GM23248 (cell line): ENCODE measurements at regions not wholly inside any gene's neighbourhood (a gene's known extent, or its start where the extent isn't known, plus 50 kb on each side); places are given as distances from the start of the nearest gene placed in this dataset.

Experiments
- DNase-seq: peaks from one replicate; pipeline ENCODE4 v3.0.0-alpha.2; 2015
- H2AFZ ChIP-seq: fragments of 200-600 bp; sonication (generic); 2 replicates; pipeline ENCODE4 v1.6.1; 2016; ENCODE audit warnings: antibody characterized with exemption
- H3F3A ChIP-seq: fragments of 200-600 bp; sonication (generic); 2 replicates; pipeline ENCODE4 v1.6.1; 2016; ENCODE audit warnings: mild to moderate bottlenecking, antibody characterized with exemption, mixed run types; ENCODE audit not compliant: insufficient read depth
- H3K27ac ChIP-seq: fragments of 200-600 bp; sonication (generic); 2 replicates; pipeline ENCODE4 v1.5.1; 2016; ENCODE audit warnings: mild to moderate bottlenecking
- H3K27me3 ChIP-seq: fragments of 200-600 bp; sonication (generic); replicated peaks from 2 replicates; pipeline ENCODE4 v1.6.1; 2016; ENCODE audit warnings: mild to moderate bottlenecking; ENCODE audit not compliant: insufficient read depth
- H3K36me3 ChIP-seq: fragments of 200-600 bp; sonication (generic); 2 replicates; pipeline ENCODE4 v1.6.1; 2016; ENCODE audit warnings: low read depth, mild to moderate bottlenecking
- H3K4me1 ChIP-seq: fragments of 200-600 bp; sonication (generic); 2 replicates; pipeline ENCODE4 v1.6.1; 2016; ENCODE audit warnings: mild to moderate bottlenecking; ENCODE audit not compliant: insufficient read depth
- H3K4me2 ChIP-seq: fragments of 200-600 bp; sonication (generic); one replicate; pipeline ENCODE4 v1.6.1; 2016; ENCODE audit warnings: mild to moderate bottlenecking; ENCODE audit not compliant: unreplicated experiment
- H3K4me3 ChIP-seq: fragments of 200-600 bp; sonication (generic); 2 replicates; pipeline ENCODE4 v1.5.1; 2016; ENCODE audit warnings: mild to moderate bottlenecking
- H3K79me2 ChIP-seq: fragments of 200-600 bp; sonication (generic); 2 replicates; pipeline ENCODE4 v1.6.1; 2016; ENCODE audit warnings: mild to moderate bottlenecking; ENCODE audit not compliant: insufficient read depth
- H3K9ac ChIP-seq: fragments of 200-600 bp; sonication (generic); 2 replicates; pipeline ENCODE4 v1.6.1; 2016; ENCODE audit warnings: mild to moderate bottlenecking
- H3K9me2 ChIP-seq: fragments of 200-600 bp; sonication (generic); 2 replicates; pipeline ENCODE4 v1.6.1; 2016; ENCODE audit warnings: mixed run types, mild to moderate bottlenecking, moderate library complexity; ENCODE audit not compliant: insufficient read depth
- H3K9me3 ChIP-seq: fragments of 200-600 bp; sonication (generic); one replicate; pipeline ENCODE4 v1.6.1; 2017; ENCODE audit warnings: low read depth
- H4K20me1 ChIP-seq: fragments of 200-600 bp; sonication (generic); 2 replicates; pipeline ENCODE4 v1.6.0; 2016; ENCODE audit not compliant: insufficient read depth
- EZH2 ChIP-seq: fragments of 200-600 bp; sonication (generic); IDR thresholded peaks from 2 replicates; pipeline ENCODE4 v1.6.1; 2018; ENCODE audit warnings: antibody characterized with exemption, mild to moderate bottlenecking; ENCODE audit not compliant: insufficient read depth, poor library complexity, severe bottlenecking
- EZH2phosphoT487 ChIP-seq: fragments of 200-600 bp; sonication (generic); IDR thresholded peaks from 2 replicates; pipeline ENCODE4 v1.6.1; 2018; ENCODE audit warnings: antibody characterized with exemption, moderate library complexity, mild to moderate bottlenecking, low read depth; ENCODE audit not compliant: insufficient read depth
- WGBS, 2 experiments: methylation state at CpG; one replicate each; pipeline ENCODE4 v1.1.6; 2015 to 2017; ENCODE audit warnings: low lambda C conversion rate in 2 of 2, low coverage in 1 of 2; ENCODE audit errors: missing lambda C conversion rate in 2 of 2; 5-methylcytosine and 5-hydroxymethylcytosine counted together
- in situ Hi-C: fragments of 300-500 bp; cut with MboI; formaldehyde crosslinking; loops from 2 replicates; pipeline ENCODE4 v1.15.0; 2020

DNA sequence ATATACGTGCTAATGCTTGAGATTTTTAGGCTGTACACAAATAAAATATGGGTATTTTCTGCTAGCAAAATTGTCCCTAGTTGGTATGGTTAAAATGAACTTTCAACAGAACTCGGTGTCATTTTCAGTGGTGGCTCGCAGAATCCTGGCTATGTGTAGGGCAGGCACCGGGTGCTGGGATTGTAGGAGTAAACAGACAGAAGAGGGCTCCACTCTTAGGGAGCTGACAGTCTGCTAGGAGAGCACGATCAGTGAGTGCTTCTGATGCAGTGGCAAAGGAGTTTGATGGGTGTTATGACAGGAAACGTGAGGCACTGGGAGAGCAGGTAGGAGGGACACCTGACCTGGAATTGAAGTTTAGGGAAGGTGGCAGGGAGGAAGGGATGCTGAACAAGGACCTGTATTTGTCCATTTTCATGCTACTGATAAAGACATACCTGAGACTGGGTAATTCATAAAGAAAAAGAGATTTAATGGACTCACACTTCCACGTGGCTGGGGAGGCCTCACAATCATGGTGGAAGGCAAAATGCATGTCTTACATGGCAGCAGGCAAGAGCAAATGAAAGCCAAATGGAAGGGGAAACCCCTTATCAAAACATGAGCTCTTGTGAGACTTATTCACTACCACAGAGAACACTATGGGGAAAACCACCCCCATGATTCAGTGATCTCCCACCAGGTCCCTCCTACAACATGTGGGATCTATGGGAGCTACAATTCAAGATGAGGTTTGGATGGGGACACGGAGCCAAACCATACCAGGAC, 105.4 kb upstream of the LCLAT1 start:
- in situ Hi-C loops, result no loop called here
- Histone ChIP-seq H3K4me1 (peaks cover 5% of the 10 kb centered on the region; the same call in 1 of the 2 replicates), H2AFZ (no peak overlapping the region), H3K9me2 (no peaks in the 10 kb centered on the region), H3K79me2 (no peaks in the 10 kb centered on the region), H3K36me3 (no peaks in the 10 kb centered on the region), H4K20me1 (no peaks in the 10 kb centered on the region), H3K27me3 (no peaks in the 10 kb centered on the region), H3F3A (no peaks in the 10 kb centered on the region), H3K4me2 (no peak overlapping the region), H3K9ac (no peak overlapping the region), H3K4me3 (no peak overlapping the region), H3K9me3 (no peaks in the 10 kb centered on the region), H3K27ac (no peak overlapping the region)
- TF ChIP-seq EZH2phosphoT487 (no peak), EZH2 (no peak)
- WGBS, 2 experiments, result 61 to 65% methylated on average over 8 of the region's 8 CpGs
- no peak for DNase-seq

DNA sequence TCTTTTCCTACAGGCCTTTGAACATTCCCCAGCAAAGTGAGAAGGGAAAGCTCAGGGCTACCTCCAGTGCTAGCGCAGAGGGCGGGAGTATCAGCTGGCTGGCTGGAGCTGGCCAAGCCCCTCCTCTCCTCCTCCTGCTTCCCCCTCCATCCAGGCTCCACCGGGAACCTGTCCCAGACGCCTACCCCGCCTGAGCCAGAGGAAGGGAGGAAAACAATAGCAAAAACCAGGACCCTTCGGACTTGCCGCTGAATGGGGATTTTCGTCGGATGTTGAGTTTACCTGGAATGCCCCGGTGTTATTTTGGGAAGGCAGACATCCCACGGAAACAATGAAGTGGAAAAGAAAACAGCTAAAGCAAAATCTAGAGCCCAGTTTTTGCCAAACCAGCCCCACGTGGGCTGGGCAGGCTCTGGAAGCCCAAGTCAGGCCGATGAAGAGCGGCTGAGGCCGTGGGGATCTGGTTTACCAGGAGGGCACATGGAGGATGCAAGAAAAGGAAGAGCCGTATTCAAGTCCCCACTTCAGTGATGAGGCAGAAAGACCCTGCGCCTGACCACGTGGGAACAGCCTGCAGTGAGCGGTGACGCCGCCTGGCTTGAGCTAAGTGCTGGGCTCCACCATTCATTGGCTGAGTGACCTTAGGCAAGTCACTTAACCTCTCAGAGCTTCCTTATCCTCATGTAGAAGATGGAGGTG, 100.4 kb upstream of the LCLAT1 start:
- Histone ChIP-seq H3K36me3 (no peaks in the 10 kb centered on the region), H3K9me2 (no peaks in the 10 kb centered on the region), H3K79me2 (no peaks in the 10 kb centered on the region), H2AFZ (peak overlapping the region; percentile 88), H4K20me1 (no peaks in the 10 kb centered on the region), H3K9me3 (no peaks in the 10 kb centered on the region), H3K27ac (no peak overlapping the region), H3K9ac (no peak overlapping the region), H3K4me3 (peak overlapping the region; percentile 45; the same call in 1 of the 2 replicates), H3K4me2 (peak overlapping the region; percentile 36), H3K27me3 (no peaks in the 10 kb centered on the region), H3K4me1 (peaks cover 8% of the 10 kb centered on the region; the same call in 1 of the 2 replicates), H3F3A (no peaks in the 10 kb centered on the region)
- WGBS, 2 experiments, result 27 to 30% methylated on average over 21 of the region's 21 CpGs
- TF ChIP-seq EZH2phosphoT487, result no peak
- TF ChIP-seq EZH2, result no peak
- in situ Hi-C loops, result no loop called here
- DNase-seq, result peak; percentile 41

DNA sequence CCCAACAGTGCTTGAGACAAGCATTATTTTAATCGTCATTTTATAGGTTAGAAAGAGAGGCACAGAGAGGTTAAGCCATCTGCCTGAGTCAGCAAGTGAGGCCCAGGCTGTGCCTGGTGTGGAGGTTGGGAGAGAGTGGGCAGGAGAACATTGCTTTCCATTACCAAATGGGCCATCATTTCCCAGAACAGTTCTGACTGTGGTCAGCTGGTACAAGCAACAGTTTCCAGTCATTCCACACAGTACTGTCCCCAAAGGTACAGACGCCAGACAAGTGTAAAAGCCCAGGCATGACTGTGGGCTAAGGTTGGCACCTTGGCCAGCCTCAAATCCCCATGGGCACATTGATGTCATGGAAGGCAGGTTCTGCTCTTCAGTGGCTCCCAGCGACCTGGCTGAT, 98.2 kb upstream of the LCLAT1 start:
- H3K36me3 ChIP-seq, result no peaks in the 10 kb centered on the region
- DNase-seq, result no peak
- in situ Hi-C loops, result no loop called here
- H3K9me2 ChIP-seq, result no peaks in the 10 kb centered on the region
- H3K4me2 ChIP-seq, result no peak overlapping the region
- H2AFZ ChIP-seq, result no peak overlapping the region
- peaks cover 8% of the 10 kb centered on the region; the same call in 1 of the 2 replicates for H3K4me1 ChIP-seq
- WGBS, 2 experiments, result 73 to 74% methylated on average over 3 of the region's 3 CpGs
- H3K9ac ChIP-seq, result no peak overlapping the region
- no peaks in the 10 kb centered on the region for H3K9me3 ChIP-seq
- no peak overlapping the region for H3K4me3 ChIP-seq
- H3F3A ChIP-seq, result no peaks in the 10 kb centered on the region
- no peak for TF ChIP-seq EZH2phosphoT487
- no peak for TF ChIP-seq EZH2
- H3K27ac ChIP-seq, result no peak overlapping the region
- H4K20me1 ChIP-seq, result no peaks in the 10 kb centered on the region
- no peaks in the 10 kb centered on the region for H3K79me2 ChIP-seq
- no peaks in the 10 kb centered on the region for H3K27me3 ChIP-seq

- no peak overlapping the region for H3K9ac ChIP-seq
- peaks cover 13% of the 10 kb centered on the region; the same call in 1 of the 2 replicates for H3K4me1 ChIP-seq
- peak; percentile 64 for DNase-seq
- H3K79me2 ChIP-seq, result no peaks in the 10 kb centered on the region
- no peak overlapping the region for H3K27ac ChIP-seq
- no peaks in the 10 kb centered on the region for H3K9me2 ChIP-seq
- in situ Hi-C loops, result no loop called here
- H3F3A ChIP-seq, result no peaks in the 10 kb centered on the region
- H3K4me2 ChIP-seq, result no peak overlapping the region
- no peaks in the 10 kb centered on the region for H3K36me3 ChIP-seq
- H3K4me3 ChIP-seq, result no peak overlapping the region
- TF ChIP-seq EZH2 (no peak), EZH2phosphoT487 (no peak)
- H3K9me3 ChIP-seq, result no peaks in the 10 kb centered on the region
- H3K27me3 ChIP-seq, result no peaks in the 10 kb centered on the region
- no peaks in the 10 kb centered on the region for H4K20me1 ChIP-seq
- no peak overlapping the region for H2AFZ ChIP-seq
- WGBS, 2 experiments, result 56% methylated on average over 7 of the region's 7 CpGs
Measured at GRCh38 chr2:30349691-30350090, 97.4 kb upstream of the LCLAT1 start.
